ENCODE measurements at regions not wholly inside any gene's neighbourhood (a gene's known extent, or its start where the extent isn't known, plus 50 kb on each side); places are given as distances from the start of the nearest gene placed in this dataset.

DNA sequence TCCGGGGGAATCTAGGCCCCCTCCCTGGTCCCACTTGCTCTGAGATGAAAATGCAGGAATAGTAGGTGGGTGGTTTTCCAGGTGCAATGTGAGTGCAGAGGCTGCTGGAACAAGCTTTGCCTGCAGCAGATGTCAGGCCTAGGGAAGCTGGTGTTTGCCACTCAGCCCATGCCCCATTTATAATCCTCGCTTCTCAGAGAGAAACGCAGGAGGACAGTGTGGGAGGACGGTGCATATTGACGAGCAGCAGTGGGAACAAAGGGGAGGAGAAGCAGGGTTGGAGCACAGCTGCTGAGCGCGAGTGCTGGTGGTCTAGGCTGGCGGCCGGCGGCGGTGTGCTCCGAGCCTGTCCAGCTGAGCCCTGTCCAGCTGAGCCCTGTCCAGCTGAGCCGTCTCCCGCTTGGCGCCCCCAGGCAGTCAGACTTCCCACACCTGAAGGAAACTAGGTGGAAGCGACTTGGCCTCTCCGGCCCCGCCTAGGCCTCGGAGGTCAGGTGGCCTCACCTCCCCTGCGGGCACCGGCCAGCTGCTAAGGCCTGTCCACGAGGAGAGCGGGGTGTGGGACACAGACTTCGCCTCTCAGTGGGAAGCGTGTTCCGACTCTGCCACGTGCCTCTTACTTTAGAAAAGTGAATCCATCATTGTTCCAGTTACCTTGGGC, 49.7 kb upstream of the FRMD1 start:
- Histone ChIP-seq H3K9ac (ENCODE audit: low read depth in 2 of 2, low read length in 2 of 2) (no peak overlapping the region), H3K4me3 (no peak overlapping the region), H3K27me3 (no peaks in the 10 kb centered on the region), H3K9me3 (no peaks in the 10 kb centered on the region), H3K4me1 (no peaks in the 10 kb centered on the region), H3K36me3 (no peaks in the 10 kb centered on the region), H3K27ac (no peak overlapping the region)
- no peak for TF ChIP-seq CTCF (IDR thresholded peaks at IDR 0.05)
- DNase-seq: peak; percentile 9
- intact Hi-C loops (cut with DNase I): no loop called here
